A673 (cell line): ENCODE measurements at regions not wholly inside any gene's neighbourhood (a gene's known extent, or its start where the extent isn't known, plus 50 kb on each side); places are given as distances from the start of the nearest gene placed in this dataset.

Experiments used
- EZH2 ChIP-seq: fragments of 200-600 bp; sonication (generic); IDR thresholded peaks from 2 replicates; pipeline ENCODE4 v1.6.1; 2017; ENCODE audit warnings: borderline replicate concordance, low read depth, mild to moderate bottlenecking, mixed read lengths, antibody characterized with exemption, low read length; ENCODE audit not compliant: poor library complexity, severe bottlenecking
- TF ChIP-seq, protein P1 (sequence below): fragments of 300-800, 200-600 bp; sonication (generic); conservative IDR thresholded peaks from 2 replicates; pipeline ENCODE4 v1.5.1; 2017; ENCODE audit warnings: low read depth, mild to moderate bottlenecking, antibody characterized with exemption, low read length, moderate library complexity, mixed read lengths

DNA sequence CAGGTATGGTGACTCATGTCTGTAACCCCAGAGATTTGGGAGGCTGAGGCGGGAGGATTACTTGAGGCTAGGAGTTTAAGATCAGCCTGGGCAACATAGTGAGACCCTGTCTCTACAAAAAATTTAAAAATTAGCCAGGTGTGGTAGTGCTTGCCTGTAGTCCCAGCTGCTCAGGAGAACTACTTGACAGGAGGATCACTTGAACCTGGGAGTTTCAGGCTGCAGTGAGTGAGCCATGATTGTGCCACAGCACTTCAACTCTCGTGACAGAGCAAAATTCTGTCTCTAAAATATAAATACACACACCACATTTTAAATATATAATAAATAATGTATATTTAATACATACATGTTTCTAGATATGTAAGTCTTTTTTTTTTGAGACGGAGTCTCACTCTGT is 53.5 kb upstream of the TEX264 start:
- TF ChIP-seq EZH2: no peak
- TF ChIP-seq, protein P1, sequence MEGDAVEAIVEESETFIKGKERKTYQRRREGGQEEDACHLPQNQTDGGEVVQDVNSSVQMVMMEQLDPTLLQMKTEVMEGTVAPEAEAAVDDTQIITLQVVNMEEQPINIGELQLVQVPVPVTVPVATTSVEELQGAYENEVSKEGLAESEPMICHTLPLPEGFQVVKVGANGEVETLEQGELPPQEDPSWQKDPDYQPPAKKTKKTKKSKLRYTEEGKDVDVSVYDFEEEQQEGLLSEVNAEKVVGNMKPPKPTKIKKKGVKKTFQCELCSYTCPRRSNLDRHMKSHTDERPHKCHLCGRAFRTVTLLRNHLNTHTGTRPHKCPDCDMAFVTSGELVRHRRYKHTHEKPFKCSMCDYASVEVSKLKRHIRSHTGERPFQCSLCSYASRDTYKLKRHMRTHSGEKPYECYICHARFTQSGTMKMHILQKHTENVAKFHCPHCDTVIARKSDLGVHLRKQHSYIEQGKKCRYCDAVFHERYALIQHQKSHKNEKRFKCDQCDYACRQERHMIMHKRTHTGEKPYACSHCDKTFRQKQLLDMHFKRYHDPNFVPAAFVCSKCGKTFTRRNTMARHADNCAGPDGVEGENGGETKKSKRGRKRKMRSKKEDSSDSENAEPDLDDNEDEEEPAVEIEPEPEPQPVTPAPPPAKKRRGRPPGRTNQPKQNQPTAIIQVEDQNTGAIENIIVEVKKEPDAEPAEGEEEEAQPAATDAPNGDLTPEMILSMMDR: no peak
